ENCODE measurements at regions not wholly inside any gene's neighbourhood (a gene's known extent, or its start where the extent isn't known, plus 50 kb on each side); places are given as distances from the start of the nearest gene placed in this dataset.

- no peak for TF ChIP-seq CHD7 (IDR thresholded peaks at IDR 0.05; ENCODE audit: insufficient replicate concordance, low read length)
- no peak for TF ChIP-seq POLR2AphosphoS5 (IDR thresholded peaks at IDR 0.05; ENCODE audit: low read depth, low read length)
- TF ChIP-seq HDAC2 (IDR thresholded peaks at IDR 0.05; ENCODE audit: borderline replicate concordance in 1 of 2, low read depth in 2 of 2, low read length in 2 of 2), result no peak
- no peak for TF ChIP-seq TBP (IDR thresholded peaks at IDR 0.05; ENCODE audit: low read depth, low read length)
- no peak for TF ChIP-seq NRF1 (IDR thresholded peaks at IDR 0.05; ENCODE audit: low read depth, low read length)
- TF ChIP-seq RAD21 (IDR thresholded peaks at IDR 0.05 in 1 of 2, conservative IDR thresholded peaks at IDR 0.05 in 1 of 2; ENCODE audit: low read depth in 2 of 2, low read length in 2 of 2), result no peak
- no peak for TF ChIP-seq EZH2 (IDR thresholded peaks at IDR 0.05; ENCODE audit: low read depth, low read length, severe bottlenecking)
- no peak for TF ChIP-seq JUND (IDR thresholded peaks at IDR 0.05; ENCODE audit: low read length)
- TF ChIP-seq SP1 (IDR thresholded peaks at IDR 0.05; ENCODE audit: low read depth, low read length), result no peak
- no peak for TF ChIP-seq ASH2L (IDR thresholded peaks at IDR 0.05; ENCODE audit: low read length)
These were observed 145.8 kb upstream of the SOX1 start (continued) for GRCh38 chr13:111920932-111921705.
